Type B pancreatic cell (in vitro differentiated cells): ENCODE measurements at regions not wholly inside any gene's neighbourhood (a gene's known extent, or its start where the extent isn't known, plus 50 kb on each side); places are given as distances from the start of the nearest gene placed in this dataset.

Experiments
- DNase-seq: peaks from one replicate; pipeline ENCODE4 v3.0.0; 2021; ENCODE audit warnings: mixed read lengths; ENCODE audit not compliant: unreplicated experiment; ENCODE audit errors: extremely low spot score
- H3K27ac Mint-ChIP-seq: 2 replicates; pipeline ENCODE4 v1.8.0; 2021; ENCODE audit warnings: mild to moderate bottlenecking, mixed read lengths
- H3K27me3 Mint-ChIP-seq: 2 replicates; pipeline ENCODE4 v1.8.0; 2021; ENCODE audit warnings: mixed read lengths
- H3K36me3 Mint-ChIP-seq: 2 replicates; pipeline ENCODE4 v1.8.0; 2021; ENCODE audit warnings: mixed read lengths
- H3K4me1 Mint-ChIP-seq: one replicate; pipeline ENCODE4 v1.8.0; 2021; ENCODE audit warnings: mixed read lengths; ENCODE audit not compliant: unreplicated experiment
- H3K4me3 Mint-ChIP-seq: 2 replicates; pipeline ENCODE4 v1.8.0; 2021; ENCODE audit warnings: mild to moderate bottlenecking, mixed read lengths
- H3K9me3 Mint-ChIP-seq: 2 replicates; pipeline ENCODE4 v1.8.0; 2021; ENCODE audit warnings: mixed read lengths
- CTCF ChIP-seq: fragments of 200-600 bp; sonication (generic); conservative IDR thresholded peaks from 2 replicates; pipeline ENCODE4 v1.5.0; 2021; ENCODE audit warnings: antibody characterized with exemption, mild to moderate bottlenecking

GRCh38 chr2:104416339-104417000, 437.4 kb upstream of the POU3F3 start:
- H3K27me3 Mint-ChIP-seq, result peaks cover 57% of the 10 kb centered on the region
- no peaks in the 10 kb centered on the region for H3K9me3 Mint-ChIP-seq
- no peak overlapping the region for H3K4me3 Mint-ChIP-seq
- DNase-seq, result no peak
- no peak overlapping the region for H3K27ac Mint-ChIP-seq
- TF ChIP-seq CTCF, result no peak
- H3K4me1 Mint-ChIP-seq, result peaks cover 20% of the 10 kb centered on the region
- H3K36me3 Mint-ChIP-seq, result no peaks in the 10 kb centered on the region

DNA sequence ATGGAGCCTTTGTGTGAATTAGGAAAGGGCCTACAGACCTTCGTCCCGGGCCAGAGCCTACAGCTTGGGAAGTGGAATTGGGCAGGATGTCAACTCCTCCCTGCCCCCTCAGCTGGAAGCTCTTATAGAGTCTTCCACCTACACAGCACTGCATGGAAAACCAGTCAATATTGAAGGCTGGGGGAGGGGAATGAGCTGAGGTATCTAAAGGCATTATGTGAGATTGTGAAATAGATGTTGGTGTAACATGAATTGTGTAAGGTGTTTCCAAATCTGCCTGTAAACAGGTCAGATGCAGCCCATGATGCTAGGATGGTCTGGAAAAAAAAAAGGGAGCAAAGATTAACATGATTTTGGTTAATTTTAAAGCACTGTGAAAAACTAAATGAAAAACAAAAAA, 433.5 kb upstream of the POU3F3 start:
- no peak overlapping the region for H3K27ac Mint-ChIP-seq

GRCh38 chr2:104420953-104421352, 433.0 kb upstream of the POU3F3 start:
- H3K4me3 Mint-ChIP-seq, result no peak overlapping the region
- no peak overlapping the region for H3K27ac Mint-ChIP-seq
- H3K36me3 Mint-ChIP-seq, result no peaks in the 10 kb centered on the region
- peaks cover 31% of the 10 kb centered on the region for H3K27me3 Mint-ChIP-seq
- no peak for DNase-seq
- H3K4me1 Mint-ChIP-seq, result peaks cover 14% of the 10 kb centered on the region
- no peak for TF ChIP-seq CTCF
- no peaks in the 10 kb centered on the region for H3K9me3 Mint-ChIP-seq

More for the DNA sequence above, 433.5 kb upstream of the POU3F3 start:
- H3K27me3 Mint-ChIP-seq, result peaks cover 35% of the 10 kb centered on the region
- no peak for TF ChIP-seq CTCF
- H3K4me3 Mint-ChIP-seq, result no peak overlapping the region
- no peak for DNase-seq
- no peaks in the 10 kb centered on the region for H3K36me3 Mint-ChIP-seq
- H3K9me3 Mint-ChIP-seq, result no peaks in the 10 kb centered on the region
- peaks cover 17% of the 10 kb centered on the region for H3K4me1 Mint-ChIP-seq

GRCh38 chr2:104425850-104426595, 427.9 kb upstream of the POU3F3 start:
- no peaks in the 10 kb centered on the region for H3K9me3 Mint-ChIP-seq
- H3K36me3 Mint-ChIP-seq, result no peaks in the 10 kb centered on the region
- TF ChIP-seq CTCF, result no peak
- H3K4me1 Mint-ChIP-seq, result no peaks in the 10 kb centered on the region
- H3K27me3 Mint-ChIP-seq, result peaks cover 28% of the 10 kb centered on the region
- no peak for DNase-seq
- H3K4me3 Mint-ChIP-seq, result no peak overlapping the region
- no peak overlapping the region for H3K27ac Mint-ChIP-seq

GRCh38 chr2:104428155-104428554, 425.8 kb upstream of the POU3F3 start:
- peaks cover 36% of the 10 kb centered on the region for H3K27me3 Mint-ChIP-seq
- no peaks in the 10 kb centered on the region for H3K9me3 Mint-ChIP-seq
- no peaks in the 10 kb centered on the region for H3K36me3 Mint-ChIP-seq
- H3K27ac Mint-ChIP-seq, result no peak overlapping the region
- DNase-seq, result no peak
- no peak for TF ChIP-seq CTCF
- H3K4me3 Mint-ChIP-seq, result no peak overlapping the region
- no peaks in the 10 kb centered on the region for H3K4me1 Mint-ChIP-seq
